Lower leg skin (tissue), 3 donors: ENCODE measurements at regions not wholly inside any gene's neighbourhood (a gene's known extent, or its start where the extent isn't known, plus 50 kb on each side); places are given as distances from the start of the nearest gene placed in this dataset.

Source experiments
- CTCF ChIP-seq, 3 donors: fragments of 450-650 bp; IDR thresholded peaks; one replicate each; pipeline ENCODE4 v1.5.1; 2016; ENCODE audit warnings: antibody characterized with exemption in 3 of 3, mild to moderate bottlenecking in 3 of 3, moderate library complexity in 2 of 3
- POLR2A ChIP-seq, 2 donors: fragments of 450-650 bp; IDR thresholded peaks; one replicate each; pipeline ENCODE4 v1.6.1; 2016 to 2017; ENCODE audit warnings: antibody characterized with exemption in 2 of 2, mild to moderate bottlenecking in 1 of 2, moderate library complexity in 1 of 2

DNA sequence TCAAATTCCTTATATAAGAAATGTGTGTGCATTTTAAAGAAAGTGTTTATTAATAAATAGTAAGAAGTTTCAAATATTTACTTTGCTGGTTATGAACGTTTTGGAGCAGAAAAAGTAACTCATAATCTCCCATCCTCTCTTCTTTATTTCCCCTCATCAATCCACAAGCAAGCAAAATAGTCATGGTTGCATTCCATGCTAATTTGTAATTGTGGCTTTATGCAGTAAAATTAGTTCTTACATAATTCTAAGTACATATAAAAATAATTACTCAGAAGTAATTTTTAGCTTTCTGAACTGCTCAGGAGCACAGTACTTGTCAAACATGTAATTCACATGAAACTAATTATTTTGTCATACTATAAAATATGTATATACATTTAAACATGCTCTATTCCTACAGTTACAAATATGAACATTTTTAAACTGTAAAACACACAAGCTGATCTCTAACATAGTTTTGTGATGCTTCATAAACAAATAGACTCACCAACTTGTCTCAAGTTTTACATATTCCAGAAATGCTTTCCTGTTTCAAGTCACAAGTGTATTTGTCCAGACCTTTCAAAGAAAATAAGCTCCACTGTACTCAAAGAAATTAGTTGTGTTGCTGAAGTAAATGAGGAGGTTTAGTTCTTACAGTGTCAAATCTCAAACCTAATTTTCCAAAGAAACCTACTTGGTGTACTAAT is 218.9 kb downstream of the PABPC4L start:
- TF ChIP-seq POLR2A (IDR thresholded peaks at IDR 0.05) (no peak), CTCF (IDR thresholded peaks at IDR 0.05) (no peak)
